Skeletal muscle satellite cell (primary cell): ENCODE measurements at regions not wholly inside any gene's neighbourhood (a gene's known extent, or its start where the extent isn't known, plus 50 kb on each side); places are given as distances from the start of the nearest gene placed in this dataset.

Experiments
- H3K27me3 ChIP-seq: 2 replicates; pipeline ENCODE4 v1.7.0; 2013; ENCODE audit warnings: low read length; ENCODE audit not compliant: control insufficient read depth, insufficient read depth
- H3K36me3 ChIP-seq: 2 replicates; pipeline ENCODE4 v1.7.0; 2013; ENCODE audit warnings: mild to moderate bottlenecking, control low read depth, low read length; ENCODE audit not compliant: insufficient read depth
- H3K4me1 ChIP-seq: 2 replicates; pipeline ENCODE4 v1.7.0; 2013; ENCODE audit warnings: low read length; ENCODE audit not compliant: control insufficient read depth, insufficient read depth
- H3K4me2 ChIP-seq: 2 replicates; pipeline ENCODE4 v1.7.0; 2013; ENCODE audit warnings: mild to moderate bottlenecking, low read length
- H3K4me3 ChIP-seq: 2 replicates; pipeline ENCODE4 v1.7.0; 2013; ENCODE audit warnings: low read length
- H3K9ac ChIP-seq: 2 replicates; pipeline ENCODE4 v1.7.0; 2013; ENCODE audit warnings: mild to moderate bottlenecking, low read depth, low read length, moderate library complexity
- H3K9me3 ChIP-seq: replicated peaks from 2 replicates; pipeline ENCODE4 v1.7.0; 2013; ENCODE audit warnings: mild to moderate bottlenecking, control low read depth, low read length

- Histone ChIP-seq H3K9me3 (peaks cover 20% of the 10 kb centered on the region), H3K4me1 (no peaks in the 10 kb centered on the region), H3K27me3 (no peaks in the 10 kb centered on the region), H3K36me3 (no peaks in the 10 kb centered on the region), H3K4me2 (no peak overlapping the region), H3K4me3 (no peak overlapping the region), H3K9ac (no peak overlapping the region)
Measured at GRCh38 chr10:1870491-1870890, 133.2 kb upstream of the ADARB2 start.

DNA sequence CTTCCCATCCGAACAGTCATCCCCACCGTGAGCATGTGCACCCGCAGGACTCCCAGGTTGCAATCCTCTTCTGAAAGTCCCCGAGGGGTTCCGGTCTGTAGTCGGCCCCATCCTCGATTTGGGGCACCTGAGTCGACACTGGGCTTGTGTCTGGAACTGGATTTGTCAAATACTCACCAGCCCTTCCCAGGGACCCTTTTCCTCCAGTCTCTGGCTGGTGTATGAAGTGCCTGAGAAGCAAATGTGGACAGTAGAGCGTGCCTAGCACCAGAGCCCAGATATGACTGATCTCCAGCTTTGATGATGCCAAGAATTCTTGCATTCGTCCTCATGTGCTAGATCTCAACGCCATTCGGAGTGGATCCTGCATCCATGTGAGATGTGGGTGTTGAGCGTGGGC, 132.5 kb upstream of the ADARB2 start:
- H3K4me3 ChIP-seq = no peak overlapping the region
- no peaks in the 10 kb centered on the region for H3K36me3 ChIP-seq
- H3K27me3 ChIP-seq = no peaks in the 10 kb centered on the region
- H3K4me2 ChIP-seq = no peak overlapping the region
- H3K4me1 ChIP-seq = no peaks in the 10 kb centered on the region
- no peak overlapping the region for H3K9ac ChIP-seq
- H3K9me3 ChIP-seq = peaks cover 15% of the 10 kb centered on the region

GRCh38 chr10:1860351-1860750, 123.0 kb upstream of the ADARB2 start:
- no peaks in the 10 kb centered on the region for H3K36me3 ChIP-seq
- no peak overlapping the region for H3K4me3 ChIP-seq
- no peaks in the 10 kb centered on the region for H3K4me1 ChIP-seq
- no peaks in the 10 kb centered on the region for H3K27me3 ChIP-seq
- H3K4me2 ChIP-seq = no peak overlapping the region
- H3K9ac ChIP-seq = no peak overlapping the region
- peaks cover 4% of the 10 kb centered on the region for H3K9me3 ChIP-seq

GRCh38 chr10:1858547-1858946, 121.2 kb upstream of the ADARB2 start:
- H3K9me3 ChIP-seq = peaks cover 4% of the 10 kb centered on the region
- H3K36me3 ChIP-seq = no peaks in the 10 kb centered on the region

GRCh38 chr10:1858048-1858447, 120.7 kb upstream of the ADARB2 start:
- Histone ChIP-seq H3K9me3 (peaks cover 4% of the 10 kb centered on the region), H3K36me3 (no peaks in the 10 kb centered on the region), H3K4me3 (no peak overlapping the region), H3K27me3 (no peaks in the 10 kb centered on the region), H3K4me2 (no peak overlapping the region), H3K9ac (no peak overlapping the region), H3K4me1 (no peaks in the 10 kb centered on the region)

More at GRCh38 chr10:1858547-1858946, 121.2 kb upstream of the ADARB2 start:
- no peak overlapping the region for H3K9ac ChIP-seq
- no peaks in the 10 kb centered on the region for H3K4me1 ChIP-seq
- H3K4me2 ChIP-seq = no peak overlapping the region
- H3K4me3 ChIP-seq = no peak overlapping the region
- H3K27me3 ChIP-seq = no peaks in the 10 kb centered on the region

- Histone ChIP-seq H3K9me3 (peaks cover 8% of the 10 kb centered on the region), H3K9ac (no peak overlapping the region), H3K4me3 (no peak overlapping the region), H3K27me3 (no peaks in the 10 kb centered on the region), H3K4me2 (no peak overlapping the region), H3K4me1 (no peaks in the 10 kb centered on the region), H3K36me3 (no peaks in the 10 kb centered on the region)
Measured at GRCh38 chr10:1855911-1856310, 118.6 kb upstream of the ADARB2 start.

DNA sequence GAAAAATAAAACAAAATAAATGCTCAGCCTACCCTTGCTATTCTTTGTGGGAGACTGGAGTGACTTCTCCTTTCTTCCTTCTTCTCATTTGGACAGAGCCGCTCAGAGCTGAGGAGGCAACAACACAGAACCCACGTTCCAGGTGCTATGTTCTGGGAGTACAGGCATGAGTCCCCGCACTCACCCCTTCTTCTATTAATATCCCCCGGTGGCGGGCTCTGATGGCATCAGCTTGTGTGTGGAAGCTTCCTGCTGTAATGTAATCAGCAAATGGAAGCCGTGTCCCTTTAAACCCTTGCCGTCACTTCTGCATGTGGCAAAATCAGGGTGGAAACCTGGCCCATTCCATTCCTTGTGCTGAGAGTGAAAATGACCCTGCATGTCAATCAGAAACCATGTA, 116.9 kb upstream of the ADARB2 start:
- H3K4me2 ChIP-seq = no peak overlapping the region

DNA sequence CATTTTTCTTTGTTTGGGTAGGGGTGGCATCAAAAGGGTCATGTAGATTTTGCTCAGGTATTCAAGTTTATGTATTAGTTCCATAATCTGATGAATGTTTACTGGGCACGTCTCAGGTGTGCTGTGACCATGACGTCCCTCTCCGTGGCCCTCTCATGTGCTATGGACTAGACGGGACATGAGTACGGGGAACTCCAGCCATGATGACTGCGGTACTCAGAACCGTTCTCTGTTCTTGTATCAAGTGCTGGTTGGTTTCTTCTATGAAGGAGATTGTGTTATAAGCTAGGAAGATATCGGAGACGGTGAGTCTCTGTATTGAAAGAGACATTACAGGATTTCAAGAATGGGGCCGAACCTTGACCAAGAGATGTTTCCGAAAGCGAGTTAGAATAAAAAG, 116.5 kb upstream of the ADARB2 start:
- Histone ChIP-seq H3K4me3 (no peak overlapping the region), H3K4me2 (no peak overlapping the region), H3K9me3 (peaks cover 6% of the 10 kb centered on the region), H3K4me1 (no peaks in the 10 kb centered on the region), H3K27me3 (no peaks in the 10 kb centered on the region), H3K36me3 (no peaks in the 10 kb centered on the region), H3K9ac (no peak overlapping the region)

More for the DNA sequence above, 116.9 kb upstream of the ADARB2 start:
- no peak overlapping the region for H3K9ac ChIP-seq
- no peaks in the 10 kb centered on the region for H3K36me3 ChIP-seq
- H3K4me1 ChIP-seq = no peaks in the 10 kb centered on the region
- H3K4me3 ChIP-seq = no peak overlapping the region
- H3K9me3 ChIP-seq = peaks cover 6% of the 10 kb centered on the region
- H3K27me3 ChIP-seq = no peaks in the 10 kb centered on the region

DNA sequence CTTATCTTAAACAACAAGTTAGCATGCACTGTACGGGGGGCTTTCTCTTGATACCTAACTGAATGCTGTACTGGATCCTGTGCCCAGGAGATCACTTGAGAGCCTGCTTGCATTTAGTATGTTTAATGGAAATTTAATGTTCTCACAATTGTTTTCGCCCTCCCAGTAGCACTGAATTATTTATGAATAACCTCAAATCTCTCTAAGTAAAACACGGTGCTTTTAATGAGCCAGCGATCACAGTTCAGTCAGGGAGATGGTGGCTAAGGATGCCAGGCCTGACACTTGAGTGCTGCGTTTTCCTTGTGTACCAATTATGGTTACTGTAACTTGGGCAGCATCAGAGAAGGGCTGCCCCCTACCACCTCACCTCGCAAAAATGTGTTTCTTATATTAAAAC, 115.5 kb upstream of the ADARB2 start:
- no peak overlapping the region for H3K9ac ChIP-seq
- no peaks in the 10 kb centered on the region for H3K36me3 ChIP-seq
- no peaks in the 10 kb centered on the region for H3K27me3 ChIP-seq
- no peaks in the 10 kb centered on the region for H3K4me1 ChIP-seq
- H3K4me3 ChIP-seq = no peak overlapping the region
- H3K9me3 ChIP-seq = peaks cover 6% of the 10 kb centered on the region
- no peak overlapping the region for H3K4me2 ChIP-seq

DNA sequence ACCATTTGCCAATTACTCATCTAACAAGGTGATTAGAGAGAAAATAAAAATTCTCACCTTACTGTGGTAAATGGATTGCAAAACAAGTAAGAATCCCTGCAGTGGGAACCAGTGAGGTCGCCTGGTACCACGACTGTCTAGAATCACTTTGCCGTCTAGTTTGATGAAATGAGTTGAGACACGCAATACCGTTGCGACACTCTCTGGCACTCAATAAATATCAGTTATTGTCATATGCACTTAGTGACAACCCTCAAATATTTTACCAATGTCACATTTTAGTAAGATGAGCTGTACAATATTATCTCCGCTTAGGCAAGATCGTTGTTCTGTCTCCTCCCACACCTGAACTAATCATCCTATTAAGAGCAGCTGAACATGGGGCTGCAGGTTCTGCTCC, 114.4 kb upstream of the ADARB2 start:
- H3K9ac ChIP-seq = no peak overlapping the region
- no peaks in the 10 kb centered on the region for H3K4me1 ChIP-seq
- H3K4me2 ChIP-seq = no peak overlapping the region
- H3K9me3 ChIP-seq = peaks cover 9% of the 10 kb centered on the region
- no peaks in the 10 kb centered on the region for H3K27me3 ChIP-seq
- H3K4me3 ChIP-seq = no peak overlapping the region
- H3K36me3 ChIP-seq = no peaks in the 10 kb centered on the region

DNA sequence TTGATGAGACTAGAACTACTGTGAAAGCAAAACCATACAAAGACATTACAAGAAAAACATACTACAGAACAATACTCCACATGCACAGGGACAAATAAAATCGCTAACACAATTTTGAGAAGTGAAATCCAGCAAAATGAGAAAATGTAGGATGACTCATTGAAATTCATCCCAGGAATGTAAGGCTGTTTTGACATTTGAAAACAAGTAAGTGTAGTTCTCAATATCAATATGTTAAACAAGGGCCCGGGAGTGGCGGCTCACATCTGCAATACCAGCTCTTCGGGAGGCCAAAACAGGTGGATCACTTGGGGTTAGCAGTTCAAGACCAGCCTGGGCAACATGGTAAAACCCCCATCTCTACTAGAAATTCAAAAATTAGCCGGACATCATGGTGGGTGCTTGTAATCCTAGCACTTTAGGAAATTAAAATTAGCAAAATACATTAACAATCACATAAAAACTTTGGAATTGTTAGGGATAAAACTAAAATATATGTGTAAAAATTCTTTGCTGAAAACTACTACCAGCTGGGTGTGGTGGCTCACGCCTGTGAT, 113.7 kb upstream of the ADARB2 start:
- Histone ChIP-seq H3K9me3 (peaks cover 12% of the 10 kb centered on the region), H3K36me3 (no peaks in the 10 kb centered on the region), H3K4me3 (no peak overlapping the region), H3K4me1 (no peaks in the 10 kb centered on the region), H3K27me3 (no peaks in the 10 kb centered on the region), H3K9ac (no peak overlapping the region), H3K4me2 (no peak overlapping the region)

DNA sequence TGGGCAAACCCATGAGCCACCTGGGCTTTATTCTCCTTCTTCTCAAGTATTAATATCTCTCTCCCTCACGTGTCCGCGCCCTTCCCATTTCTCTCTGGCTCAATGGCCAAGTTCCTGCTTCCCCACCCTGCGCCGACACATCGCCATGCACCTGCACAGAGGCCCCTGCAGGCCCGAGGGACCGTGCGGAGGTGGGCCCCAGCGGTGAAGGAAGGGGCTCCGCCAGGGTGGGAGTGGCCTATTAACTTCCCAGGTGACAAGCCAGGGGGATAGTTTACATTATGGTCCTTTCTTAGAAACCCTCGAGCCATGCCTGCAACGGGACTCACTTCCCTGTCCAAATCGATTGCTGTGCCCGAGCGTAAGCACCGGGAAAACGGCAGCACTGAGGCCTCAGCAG, 110.0 kb upstream of the ADARB2 start:
- no peak overlapping the region for H3K4me3 ChIP-seq
- no peaks in the 10 kb centered on the region for H3K36me3 ChIP-seq
- no peak overlapping the region for H3K4me2 ChIP-seq
- peaks cover 21% of the 10 kb centered on the region for H3K9me3 ChIP-seq
- no peaks in the 10 kb centered on the region for H3K4me1 ChIP-seq
- H3K27me3 ChIP-seq = no peaks in the 10 kb centered on the region
- H3K9ac ChIP-seq = no peak overlapping the region
